ENCODE measurements at regions not wholly inside any gene's neighbourhood (a gene's known extent, or its start where the extent isn't known, plus 50 kb on each side); places are given as distances from the start of the nearest gene placed in this dataset.

DNA sequence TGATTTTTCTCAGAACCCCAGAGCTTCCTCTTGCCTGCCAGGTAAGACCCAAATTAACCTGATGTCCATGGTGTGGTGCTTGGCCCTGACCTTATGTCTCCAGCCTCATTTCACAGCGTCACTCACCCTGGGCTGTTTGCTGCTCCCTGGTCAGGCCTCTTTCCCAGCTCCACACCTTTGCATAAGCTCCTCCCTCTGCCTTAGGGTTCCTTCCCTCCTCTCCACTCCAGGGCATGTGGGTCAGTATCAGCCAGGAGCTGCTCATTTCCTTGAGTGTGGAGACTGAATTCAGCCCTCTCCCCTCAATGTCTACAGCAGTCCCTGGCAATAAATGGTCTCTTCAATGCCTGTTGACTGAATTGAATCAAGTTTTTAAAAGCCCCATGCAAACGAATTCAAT, 75.6 kb upstream of the ANKRD34C start:
- no peaks in the 10 kb centered on the region for H3K9me3 Mint-ChIP-seq
- peaks cover 58% of the 10 kb centered on the region for H3K27me3 Mint-ChIP-seq
- H3K4me1 Mint-ChIP-seq (ENCODE audit: unreplicated experiment), result no peaks in the 10 kb centered on the region
- no peaks in the 10 kb centered on the region for H3K36me3 Mint-ChIP-seq
- no peak overlapping the region for H3K27ac Mint-ChIP-seq
- DNase-seq (ENCODE audit: extremely low spot score, unreplicated experiment), result no peak
- TF ChIP-seq CTCF (conservative IDR thresholded peaks at IDR 0.05), result no peak
- no peak overlapping the region for H3K4me3 Mint-ChIP-seq

DNA sequence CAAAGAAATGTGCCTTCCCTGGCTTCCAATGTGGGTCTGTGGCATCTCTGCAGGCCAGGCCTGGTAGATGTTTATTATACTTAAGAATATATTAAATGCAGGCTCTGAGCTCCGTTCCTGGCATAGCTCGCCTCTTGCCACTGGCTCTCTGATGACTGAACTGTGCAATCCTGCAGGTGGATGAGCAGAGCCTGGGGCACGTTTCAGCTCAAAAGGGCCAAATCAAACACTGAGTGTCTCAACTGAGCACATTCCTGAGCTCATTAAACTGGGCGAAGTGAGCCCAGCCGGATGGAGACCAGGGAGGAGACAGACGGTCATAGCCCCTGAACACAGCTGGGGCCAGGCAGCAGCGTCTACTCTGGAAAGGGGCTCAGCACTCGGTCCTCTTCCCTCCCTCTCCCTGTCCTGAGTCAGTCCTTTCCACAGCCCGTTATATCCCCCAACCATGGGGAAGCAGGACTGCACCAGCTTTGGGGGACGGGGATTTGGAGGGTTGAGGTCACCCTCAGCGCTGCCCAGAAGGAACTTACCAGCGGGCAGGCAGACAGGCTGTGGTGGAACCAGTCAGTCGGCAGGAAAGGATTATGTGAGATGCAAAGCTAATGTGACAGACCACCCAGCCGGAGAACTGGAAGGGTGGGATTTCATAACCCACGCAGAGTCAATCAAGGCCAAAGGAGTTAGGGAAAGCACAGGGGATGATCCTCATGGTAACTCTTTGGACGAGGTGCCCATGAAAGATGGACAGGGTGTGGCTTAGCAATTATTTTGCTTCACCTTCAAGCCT, 77.4 kb upstream of the ANKRD34C start:
- no peaks in the 10 kb centered on the region for H3K9me3 Mint-ChIP-seq
- no peak overlapping the region for H3K4me3 Mint-ChIP-seq
- H3K36me3 Mint-ChIP-seq, result no peaks in the 10 kb centered on the region
- H3K27me3 Mint-ChIP-seq, result peaks cover 58% of the 10 kb centered on the region
- TF ChIP-seq CTCF (conservative IDR thresholded peaks at IDR 0.05), result no peak
- DNase-seq (ENCODE audit: extremely low spot score, unreplicated experiment), result no peak
- H3K4me1 Mint-ChIP-seq (ENCODE audit: unreplicated experiment), result no peaks in the 10 kb centered on the region
- H3K27ac Mint-ChIP-seq, result no peak overlapping the region

DNA sequence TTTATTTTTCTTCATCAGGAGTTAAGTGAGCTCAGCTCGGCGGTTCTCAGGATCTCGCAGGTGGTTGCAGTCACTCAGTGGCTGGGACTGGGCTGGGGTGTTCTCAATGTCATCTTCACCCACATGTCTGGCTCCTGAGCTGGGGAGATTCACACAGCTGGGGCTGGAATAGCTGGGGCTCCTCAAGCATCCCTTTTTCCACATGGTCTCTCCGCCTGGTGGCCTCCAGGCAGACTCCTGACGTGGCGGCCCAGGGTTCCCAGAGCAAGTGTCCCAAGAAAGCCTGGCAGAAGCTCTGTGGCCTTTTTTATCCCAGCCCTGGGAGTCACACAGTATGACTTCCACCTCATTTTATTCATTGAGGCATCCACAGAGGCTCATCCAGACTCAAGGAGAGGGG, 84.1 kb upstream of the ANKRD34C start:
- Mint-ChIP-seq H3K36me3 (no peaks in the 10 kb centered on the region), H3K27me3 (peaks cover 43% of the 10 kb centered on the region), H3K4me3 (no peak overlapping the region), H3K27ac (no peak overlapping the region), H3K4me1 (ENCODE audit: unreplicated experiment) (no peaks in the 10 kb centered on the region), H3K9me3 (no peaks in the 10 kb centered on the region)
- no peak for DNase-seq (ENCODE audit: extremely low spot score, unreplicated experiment)
- TF ChIP-seq CTCF (conservative IDR thresholded peaks at IDR 0.05), result no peak

DNA sequence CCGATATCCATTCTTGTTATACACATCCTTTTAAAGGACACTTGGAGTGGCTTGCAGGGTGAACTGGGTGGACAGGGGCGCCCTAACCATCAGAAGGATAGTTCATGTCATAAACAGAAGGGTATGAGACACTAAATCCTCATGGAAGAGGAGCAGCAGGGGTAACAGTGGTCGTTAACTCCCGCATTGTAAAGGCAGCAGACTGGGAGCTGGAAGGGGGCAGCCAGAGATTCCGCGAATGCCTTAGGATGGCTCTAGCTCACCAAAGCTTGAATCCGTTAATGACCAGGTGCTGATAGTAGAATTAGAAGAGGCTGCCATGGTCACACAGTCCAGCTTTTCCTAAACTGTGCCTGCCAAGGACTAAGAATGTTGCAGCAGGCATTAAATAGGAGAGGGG, 85.2 kb upstream of the ANKRD34C start:
- TF ChIP-seq CTCF (conservative IDR thresholded peaks at IDR 0.05), result no peak
- no peak overlapping the region for H3K27ac Mint-ChIP-seq
- no peaks in the 10 kb centered on the region for H3K36me3 Mint-ChIP-seq
- H3K4me1 Mint-ChIP-seq (ENCODE audit: unreplicated experiment), result peaks cover 6% of the 10 kb centered on the region
- H3K4me3 Mint-ChIP-seq, result no peak overlapping the region
- H3K27me3 Mint-ChIP-seq, result peaks cover 43% of the 10 kb centered on the region
- no peaks in the 10 kb centered on the region for H3K9me3 Mint-ChIP-seq
- DNase-seq (ENCODE audit: extremely low spot score, unreplicated experiment), result no peak

GRCh38 chr15:79195802-79196201, 86.7 kb upstream of the ANKRD34C start:
- H3K9me3 Mint-ChIP-seq, result no peaks in the 10 kb centered on the region
- TF ChIP-seq CTCF (conservative IDR thresholded peaks at IDR 0.05), result peak; percentile 49
- H3K4me1 Mint-ChIP-seq (ENCODE audit: unreplicated experiment), result peaks cover 8% of the 10 kb centered on the region
- DNase-seq (ENCODE audit: extremely low spot score, unreplicated experiment), result no peak
- H3K4me3 Mint-ChIP-seq, result no peak overlapping the region
- no peaks in the 10 kb centered on the region for H3K36me3 Mint-ChIP-seq
- peaks cover 41% of the 10 kb centered on the region for H3K27me3 Mint-ChIP-seq
- H3K27ac Mint-ChIP-seq, result no peak overlapping the region

All from type B pancreatic cell (in vitro differentiated cells).